HT-29 (cell line): ENCODE measurements at regions not wholly inside any gene's neighbourhood (a gene's known extent, or its start where the extent isn't known, plus 50 kb on each side); places are given as distances from the start of the nearest gene placed in this dataset.
"Not testable (repeated sequence)": the region's sequence is repeated elsewhere in the genome, so short reads cannot be mapped to it uniquely, and the experiment has no call there.

Experiments
- DNase-seq: peaks from one replicate; pipeline ENCODE4 v3.0.0-alpha.2; 2015; ENCODE audit warnings: low spot score

- DNase-seq = no peak
Measured at GRCh38 chr3:115204475-115204874, 57.4 kb upstream of the ZBTB20 start.

- DNase-seq = no peak
Measured at GRCh38 chr3:115208066-115208750, 61.1 kb upstream of the ZBTB20 start.

GRCh38 chr3:115211810-115212492, 64.9 kb upstream of the ZBTB20 start:
- no peak for DNase-seq

GRCh38 chr3:115212615-115213014, 65.5 kb upstream of the ZBTB20 start:
- DNase-seq = no peak

- not testable (repeated sequence) for DNase-seq
Measured at GRCh38 chr3:115213052-115213451, 66.0 kb upstream of the ZBTB20 start.

GRCh38 chr3:115217292-115217677, 70.2 kb upstream of the ZBTB20 start:
- no peak for DNase-seq

- peak; percentile 60 for DNase-seq
Measured at GRCh38 chr3:115217678-115218451, 70.8 kb upstream of the ZBTB20 start.

GRCh38 chr3:115218859-115219258, 71.8 kb upstream of the ZBTB20 start:
- DNase-seq = no peak

GRCh38 chr3:115224687-115225086, 77.6 kb upstream of the ZBTB20 start:
- no peak for DNase-seq

- no peak for DNase-seq
Measured at GRCh38 chr3:115226844-115227445, 79.9 kb upstream of the ZBTB20 start.

- DNase-seq = no peak
Measured at GRCh38 chr3:115227461-115227860, 80.4 kb upstream of the ZBTB20 start.

GRCh38 chr3:115228266-115228665, 81.2 kb upstream of the ZBTB20 start:
- DNase-seq = no peak

- no peak for DNase-seq
Measured at GRCh38 chr3:115232167-115232566, 85.1 kb upstream of the ZBTB20 start.

- DNase-seq = no peak
Measured at GRCh38 chr3:115233021-115233420, 85.9 kb upstream of the ZBTB20 start.

- DNase-seq = no peak
Measured at GRCh38 chr3:115236496-115236895, 89.4 kb upstream of the ZBTB20 start.

GRCh38 chr3:115239717-115240116, 92.6 kb upstream of the ZBTB20 start:
- DNase-seq = peak; percentile 43

- no peak for DNase-seq
Measured at GRCh38 chr3:115244350-115244749, 97.3 kb upstream of the ZBTB20 start.

GRCh38 chr3:115245438-115245837, 98.3 kb upstream of the ZBTB20 start:
- DNase-seq = no peak

- DNase-seq = no peak
Measured at GRCh38 chr3:115245899-115246298, 98.8 kb upstream of the ZBTB20 start.

- no peak for DNase-seq
Measured at GRCh38 chr3:115246461-115247020, 99.5 kb upstream of the ZBTB20 start.

GRCh38 chr3:115248274-115248673, 101.2 kb upstream of the ZBTB20 start:
- DNase-seq = no peak

- DNase-seq = no peak
Measured at GRCh38 chr3:115251509-115251908, 104.4 kb upstream of the ZBTB20 start.
